Endothelial cell (in vitro differentiated cells): ENCODE measurements at regions not wholly inside any gene's neighbourhood (a gene's known extent, or its start where the extent isn't known, plus 50 kb on each side); places are given as distances from the start of the nearest gene placed in this dataset.

Source experiments
- DNase-seq: peaks from one replicate; pipeline ENCODE4 v3.0.0; 2021; ENCODE audit warnings: low spot score
- H3K27ac Mint-ChIP-seq: one replicate; pipeline ENCODE4 v1.8.0; 2021; ENCODE audit warnings: mixed read lengths, inconsistent platforms; ENCODE audit not compliant: unreplicated experiment
- H3K27me3 Mint-ChIP-seq: one replicate; pipeline ENCODE4 v1.8.0; 2021; ENCODE audit warnings: mild to moderate bottlenecking, moderate library complexity, mixed read lengths, inconsistent platforms; ENCODE audit not compliant: unreplicated experiment
- H3K36me3 Mint-ChIP-seq: one replicate; pipeline ENCODE4 v1.8.0; 2021; ENCODE audit warnings: mild to moderate bottlenecking, low read depth, mixed read lengths, inconsistent platforms; ENCODE audit not compliant: unreplicated experiment
- H3K4me1 Mint-ChIP-seq: one replicate; pipeline ENCODE4 v1.8.0; 2021; ENCODE audit warnings: mild to moderate bottlenecking, mixed read lengths, inconsistent platforms; ENCODE audit not compliant: unreplicated experiment
- H3K4me3 Mint-ChIP-seq: one replicate; pipeline ENCODE4 v1.8.0; 2021; ENCODE audit warnings: mild to moderate bottlenecking, mixed read lengths, inconsistent platforms; ENCODE audit not compliant: unreplicated experiment
- H3K9me3 Mint-ChIP-seq: one replicate; pipeline ENCODE4 v1.8.0; 2021; ENCODE audit warnings: mixed read lengths, inconsistent platforms; ENCODE audit not compliant: unreplicated experiment
- TF ChIP-seq, protein P1 (sequence below): fragments of 200-600 bp; sonication (generic); IDR thresholded peaks from one replicate; pipeline ENCODE4 v1.5.0; 2021; ENCODE audit warnings: antibody characterized with exemption; ENCODE audit not compliant: unreplicated experiment

DNA sequence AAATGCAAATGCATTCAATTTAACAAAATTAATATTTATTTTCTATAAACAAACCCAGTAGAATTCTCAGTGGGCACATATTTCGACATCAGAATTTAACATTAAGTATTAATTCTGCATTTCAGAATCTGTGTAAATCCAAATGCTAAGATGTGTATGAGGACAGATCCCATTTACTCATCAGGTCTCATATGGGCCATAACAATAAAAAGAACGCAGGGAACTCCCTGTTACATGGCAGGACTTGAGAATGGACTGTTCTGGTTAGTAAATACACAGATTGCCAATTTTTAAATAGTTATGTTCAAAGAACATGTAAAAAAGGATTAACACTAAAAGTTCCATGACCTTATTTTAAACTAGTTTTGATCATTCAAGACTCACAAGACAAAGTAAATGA lies 104.0 kb downstream of the SLC30A10 start:
- H3K4me3 Mint-ChIP-seq, result no peak overlapping the region

DNA sequence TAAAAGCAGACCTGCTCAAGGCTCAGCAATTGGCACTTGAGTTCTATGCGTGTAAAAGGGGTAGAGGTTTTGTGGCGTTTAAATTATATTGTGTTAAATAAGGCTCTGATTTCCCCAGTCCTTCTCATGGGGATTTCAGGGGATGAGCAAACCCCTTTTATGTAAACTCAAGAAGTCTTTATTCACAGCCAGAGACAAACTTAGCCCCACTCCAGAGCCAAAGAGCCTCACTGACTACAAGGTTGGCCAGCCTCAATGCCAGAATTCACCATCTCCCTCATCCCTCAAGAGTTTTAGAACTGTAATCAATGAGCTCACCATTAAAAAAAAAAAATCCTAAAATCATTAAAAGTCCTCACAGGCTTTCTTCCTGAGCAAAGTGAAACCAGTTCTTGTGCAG lies 107.8 kb downstream of the SLC30A10 start:
- Mint-ChIP-seq H3K36me3 (no peaks in the 10 kb centered on the region), H3K27me3 (no peaks in the 10 kb centered on the region), H3K9me3 (no peaks in the 10 kb centered on the region), H3K27ac (no peak overlapping the region), H3K4me3 (no peak overlapping the region), H3K4me1 (no peaks in the 10 kb centered on the region)
- no peak for DNase-seq
- TF ChIP-seq, protein P1, sequence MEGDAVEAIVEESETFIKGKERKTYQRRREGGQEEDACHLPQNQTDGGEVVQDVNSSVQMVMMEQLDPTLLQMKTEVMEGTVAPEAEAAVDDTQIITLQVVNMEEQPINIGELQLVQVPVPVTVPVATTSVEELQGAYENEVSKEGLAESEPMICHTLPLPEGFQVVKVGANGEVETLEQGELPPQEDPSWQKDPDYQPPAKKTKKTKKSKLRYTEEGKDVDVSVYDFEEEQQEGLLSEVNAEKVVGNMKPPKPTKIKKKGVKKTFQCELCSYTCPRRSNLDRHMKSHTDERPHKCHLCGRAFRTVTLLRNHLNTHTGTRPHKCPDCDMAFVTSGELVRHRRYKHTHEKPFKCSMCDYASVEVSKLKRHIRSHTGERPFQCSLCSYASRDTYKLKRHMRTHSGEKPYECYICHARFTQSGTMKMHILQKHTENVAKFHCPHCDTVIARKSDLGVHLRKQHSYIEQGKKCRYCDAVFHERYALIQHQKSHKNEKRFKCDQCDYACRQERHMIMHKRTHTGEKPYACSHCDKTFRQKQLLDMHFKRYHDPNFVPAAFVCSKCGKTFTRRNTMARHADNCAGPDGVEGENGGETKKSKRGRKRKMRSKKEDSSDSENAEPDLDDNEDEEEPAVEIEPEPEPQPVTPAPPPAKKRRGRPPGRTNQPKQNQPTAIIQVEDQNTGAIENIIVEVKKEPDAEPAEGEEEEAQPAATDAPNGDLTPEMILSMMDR, result no peak

More for the DNA sequence above, 104.0 kb downstream of the SLC30A10 start:
- Mint-ChIP-seq H3K27ac (no peak overlapping the region), H3K4me1 (no peaks in the 10 kb centered on the region), H3K27me3 (no peaks in the 10 kb centered on the region), H3K36me3 (no peaks in the 10 kb centered on the region), H3K9me3 (no peaks in the 10 kb centered on the region)
- DNase-seq, result no peak
- TF ChIP-seq, protein P1, result no peak

DNA sequence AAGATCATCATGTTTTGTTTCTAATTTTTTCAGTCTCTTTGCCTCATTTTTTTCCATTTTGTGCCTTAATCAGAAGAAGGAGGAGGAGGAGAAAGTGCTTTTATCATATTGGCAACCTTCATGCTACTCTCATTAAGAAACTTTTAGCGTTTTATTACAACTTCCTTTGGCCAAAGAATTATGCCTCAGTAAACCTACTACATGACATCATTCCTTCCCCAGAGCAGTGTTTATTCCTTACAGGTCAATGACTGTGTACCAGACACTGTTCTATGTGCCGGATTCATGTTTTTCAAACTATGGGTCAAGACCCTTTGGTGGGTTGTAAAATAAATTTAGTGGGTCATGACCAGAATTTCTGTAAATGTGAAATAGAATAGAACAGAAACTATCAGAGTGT lies 110.4 kb downstream of the SLC30A10 start:
- H3K4me1 Mint-ChIP-seq, result no peaks in the 10 kb centered on the region
- no peak overlapping the region for H3K4me3 Mint-ChIP-seq
- no peaks in the 10 kb centered on the region for H3K9me3 Mint-ChIP-seq
- TF ChIP-seq, protein P1, result no peak
- no peak overlapping the region for H3K27ac Mint-ChIP-seq
- H3K36me3 Mint-ChIP-seq, result no peaks in the 10 kb centered on the region
- no peaks in the 10 kb centered on the region for H3K27me3 Mint-ChIP-seq
- no peak for DNase-seq

DNA sequence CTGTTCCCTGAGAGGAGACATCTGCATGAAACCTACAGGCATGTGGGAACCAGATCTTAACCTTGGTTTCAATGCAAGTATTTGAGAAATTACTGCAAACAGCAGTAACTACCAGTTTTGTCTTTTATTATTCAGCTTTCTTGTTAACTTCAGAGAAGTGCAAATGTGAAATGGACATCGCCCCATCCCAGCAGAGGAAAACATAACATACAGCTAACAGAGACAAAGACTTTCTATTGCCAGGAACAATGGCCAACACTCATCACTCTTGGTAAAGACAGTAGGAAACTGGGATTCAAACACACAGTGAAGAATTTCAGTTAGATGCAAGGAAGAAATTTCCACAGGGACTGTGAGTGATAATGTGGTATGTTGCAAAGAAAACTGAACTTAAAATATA lies 115.1 kb downstream of the SLC30A10 start:
- TF ChIP-seq, protein P1, result no peak
- H3K27me3 Mint-ChIP-seq, result no peaks in the 10 kb centered on the region
- DNase-seq, result no peak
- H3K9me3 Mint-ChIP-seq, result no peaks in the 10 kb centered on the region
- no peak overlapping the region for H3K27ac Mint-ChIP-seq
- H3K36me3 Mint-ChIP-seq, result no peaks in the 10 kb centered on the region
- no peaks in the 10 kb centered on the region for H3K4me1 Mint-ChIP-seq
- no peak overlapping the region for H3K4me3 Mint-ChIP-seq

DNA sequence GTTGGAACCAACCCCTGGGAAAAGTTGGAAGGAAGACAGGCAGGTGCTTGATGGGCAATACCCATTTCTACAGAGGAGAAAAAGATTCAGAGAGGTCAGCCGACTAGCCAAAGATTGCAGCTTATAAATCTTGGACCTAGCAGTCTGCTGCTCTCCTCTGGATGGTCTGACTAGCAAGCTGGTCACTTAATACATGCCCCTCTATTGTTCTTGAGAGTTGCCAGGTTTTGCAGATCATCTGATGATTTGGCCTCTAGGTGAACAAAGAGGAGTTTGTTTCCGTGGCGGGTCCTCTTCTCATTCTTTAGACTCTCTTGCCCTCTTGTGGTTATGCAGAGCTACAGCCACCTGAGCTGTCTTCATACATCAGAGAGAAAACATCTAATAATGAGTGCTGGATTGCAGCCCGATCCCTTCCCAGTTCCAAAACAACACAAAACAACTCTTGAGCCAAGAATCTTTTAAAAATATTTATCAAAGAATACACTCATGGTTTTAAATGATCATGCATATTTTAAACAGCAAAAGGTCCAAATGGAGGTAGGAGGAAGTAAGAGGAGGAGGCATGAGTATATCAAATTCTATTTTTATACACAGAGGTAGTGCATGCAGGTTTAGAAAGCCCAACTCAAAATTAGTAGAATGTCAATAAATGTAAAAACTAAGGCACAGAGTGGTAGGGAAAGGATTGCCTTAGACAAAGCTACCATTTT lies 115.7 kb downstream of the SLC30A10 start:
- Mint-ChIP-seq H3K4me3 (no peak overlapping the region), H3K4me1 (no peaks in the 10 kb centered on the region), H3K27ac (no peak overlapping the region), H3K27me3 (no peaks in the 10 kb centered on the region), H3K9me3 (no peaks in the 10 kb centered on the region), H3K36me3 (no peaks in the 10 kb centered on the region)
- peak; percentile 53 for DNase-seq
- TF ChIP-seq, protein P1, result peak; percentile 73
